OCI-LY1 (cell line): ENCODE measurements at regions not wholly inside any gene's neighbourhood (a gene's known extent, or its start where the extent isn't known, plus 50 kb on each side); places are given as distances from the start of the nearest gene placed in this dataset.

ENCODE experiments used
- H2AFZ ChIP-seq: fragments of 200-600 bp; sonication (generic), shearing (Covaris generic); 2 replicates; pipeline ENCODE4 v1.6.0; 2014; ENCODE audit warnings: antibody characterized with exemption, mild to moderate bottlenecking, low read length
- H3F3A ChIP-seq: fragments of 200-600 bp; sonication (generic), shearing (Covaris generic); 2 replicates; pipeline ENCODE4 v1.6.0; 2014; ENCODE audit warnings: mild to moderate bottlenecking, antibody characterized with exemption, low read length, moderate library complexity; ENCODE audit not compliant: insufficient read depth
- H3K27ac ChIP-seq: fragments of 200-600 bp; sonication (generic); 2 replicates; pipeline ENCODE4 v1.5.1; 2014; ENCODE audit warnings: low read length, mixed run types, mild to moderate bottlenecking, low read depth; ENCODE audit not compliant: poor library complexity, severe bottlenecking
- H3K27me3 ChIP-seq: fragments of 200-600 bp; sonication (generic); 2 replicates; pipeline ENCODE4 v1.6.0; 2014; ENCODE audit warnings: antibody characterized with exemption, mild to moderate bottlenecking, low read length, moderate library complexity; ENCODE audit not compliant: insufficient read depth
- H3K36me3 ChIP-seq: fragments of 200-600 bp; sonication (generic); 2 replicates; pipeline ENCODE4 v1.6.1; 2014; ENCODE audit warnings: mild to moderate bottlenecking, antibody characterized with exemption, low read length, moderate library complexity, mixed read lengths; ENCODE audit not compliant: insufficient read depth
- H3K4me1 ChIP-seq: fragments of 200-600 bp; sonication (generic); 2 replicates; pipeline ENCODE4 v1.5.1; 2014; ENCODE audit warnings: mild to moderate bottlenecking, low read length, moderate library complexity; ENCODE audit not compliant: insufficient read depth, severe bottlenecking
- H3K4me2 ChIP-seq: fragments of 200-600 bp; sonication (generic), shearing (Covaris generic); 2 replicates; pipeline ENCODE4 v1.6.1; 2014; ENCODE audit warnings: low read length
- H3K4me3 ChIP-seq: fragments of 200-600 bp; sonication (generic); 2 replicates; pipeline ENCODE4 v1.5.1; 2014; ENCODE audit warnings: low read length, low read depth, mild to moderate bottlenecking, mixed read lengths; ENCODE audit not compliant: poor library complexity, severe bottlenecking
- H3K79me2 ChIP-seq: fragments of 200-600 bp; shearing (Covaris generic); 2 replicates; pipeline ENCODE4 v1.6.1; 2016; ENCODE audit warnings: mixed run types, low read length, mixed read lengths; ENCODE audit not compliant: insufficient read depth
- H3K9ac ChIP-seq: fragments of 200-600 bp; sonication (generic), shearing (Covaris generic); 2 replicates; pipeline ENCODE4 v1.6.1; 2014; ENCODE audit warnings: mild to moderate bottlenecking, low read length, mixed read lengths
- H3K9me2 ChIP-seq: fragments of 200-600 bp; sonication (generic), shearing (Covaris generic); 2 replicates; pipeline ENCODE4 v1.6.1; 2014; ENCODE audit warnings: low read depth, mild to moderate bottlenecking, low read length, mixed read lengths
- H3K9me3 ChIP-seq: fragments of 200-600 bp; shearing (Covaris generic); 2 replicates; pipeline ENCODE4 v1.6.1; 2014; ENCODE audit warnings: low read length, mixed read lengths
- H4K20me1 ChIP-seq: fragments of 200-600 bp; sonication (generic), shearing (Covaris generic); 2 replicates; pipeline ENCODE4 v1.6.0; 2016; ENCODE audit warnings: mild to moderate bottlenecking, low read length; ENCODE audit not compliant: insufficient read depth
- EZH2 ChIP-seq: fragments of 200-600 bp; sonication (generic), shearing (Covaris generic); IDR thresholded peaks from 2 replicates; pipeline ENCODE4 v1.8.0; 2017; ENCODE audit warnings: borderline replicate concordance, mixed run types, mild to moderate bottlenecking, antibody characterized with exemption, low read length, moderate library complexity, mixed read lengths
- TF ChIP-seq, protein P1 (sequence below): fragments of 200-600 bp; sonication (generic), shearing (Covaris generic); IDR thresholded peaks from 2 replicates; pipeline ENCODE4 v1.5.1; 2017; ENCODE audit warnings: mild to moderate bottlenecking, antibody characterized with exemption, low read length, moderate library complexity, mixed read lengths

GRCh38 chr5:124050120-124050770 lies 538.3 kb downstream of the CSNK1G3 start:
- no peak overlapping the region for H3K9ac ChIP-seq

GRCh38 chr5:124045412-124045811 lies 533.4 kb downstream of the CSNK1G3 start:
- Histone ChIP-seq H3K79me2 (no peaks in the 10 kb centered on the region), H3F3A (no peaks in the 10 kb centered on the region), H4K20me1 (no peaks in the 10 kb centered on the region), H3K27me3 (no peaks in the 10 kb centered on the region), H3K4me2 (no peak overlapping the region), H3K9me3 (peaks cover 3% of the 10 kb centered on the region; the same call in 1 of the 2 replicates), H3K9ac (no peak overlapping the region), H3K27ac (no peak overlapping the region), H2AFZ (peak overlapping the region; percentile 37; the same call in 1 of the 2 replicates), H3K36me3 (no peaks in the 10 kb centered on the region), H3K9me2 (no peaks in the 10 kb centered on the region), H3K4me3 (no peak overlapping the region), H3K4me1 (peaks cover 13% of the 10 kb centered on the region)
- no peak for TF ChIP-seq EZH2
- TF ChIP-seq, protein P1, sequence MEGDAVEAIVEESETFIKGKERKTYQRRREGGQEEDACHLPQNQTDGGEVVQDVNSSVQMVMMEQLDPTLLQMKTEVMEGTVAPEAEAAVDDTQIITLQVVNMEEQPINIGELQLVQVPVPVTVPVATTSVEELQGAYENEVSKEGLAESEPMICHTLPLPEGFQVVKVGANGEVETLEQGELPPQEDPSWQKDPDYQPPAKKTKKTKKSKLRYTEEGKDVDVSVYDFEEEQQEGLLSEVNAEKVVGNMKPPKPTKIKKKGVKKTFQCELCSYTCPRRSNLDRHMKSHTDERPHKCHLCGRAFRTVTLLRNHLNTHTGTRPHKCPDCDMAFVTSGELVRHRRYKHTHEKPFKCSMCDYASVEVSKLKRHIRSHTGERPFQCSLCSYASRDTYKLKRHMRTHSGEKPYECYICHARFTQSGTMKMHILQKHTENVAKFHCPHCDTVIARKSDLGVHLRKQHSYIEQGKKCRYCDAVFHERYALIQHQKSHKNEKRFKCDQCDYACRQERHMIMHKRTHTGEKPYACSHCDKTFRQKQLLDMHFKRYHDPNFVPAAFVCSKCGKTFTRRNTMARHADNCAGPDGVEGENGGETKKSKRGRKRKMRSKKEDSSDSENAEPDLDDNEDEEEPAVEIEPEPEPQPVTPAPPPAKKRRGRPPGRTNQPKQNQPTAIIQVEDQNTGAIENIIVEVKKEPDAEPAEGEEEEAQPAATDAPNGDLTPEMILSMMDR = no peak

More at GRCh38 chr5:124050120-124050770, 538.3 kb downstream of the CSNK1G3 start:
- no peaks in the 10 kb centered on the region for H3F3A ChIP-seq
- peaks cover 22% of the 10 kb centered on the region for H3K4me1 ChIP-seq
- no peak overlapping the region for H3K4me3 ChIP-seq
- H3K9me3 ChIP-seq = peaks cover 2% of the 10 kb centered on the region; the same call in 1 of the 2 replicates
- no peak overlapping the region for H3K4me2 ChIP-seq
- H4K20me1 ChIP-seq = no peaks in the 10 kb centered on the region
- H3K79me2 ChIP-seq = no peaks in the 10 kb centered on the region
- no peaks in the 10 kb centered on the region for H3K9me2 ChIP-seq
- H3K27ac ChIP-seq = no peak overlapping the region
- H2AFZ ChIP-seq = no peak overlapping the region
- no peaks in the 10 kb centered on the region for H3K36me3 ChIP-seq
- TF ChIP-seq, protein P1 = no peak
- no peak for TF ChIP-seq EZH2
- H3K27me3 ChIP-seq = no peaks in the 10 kb centered on the region

- Histone ChIP-seq H3K9me2 (no peaks in the 10 kb centered on the region), H2AFZ (no peak overlapping the region), H3K9ac (no peak overlapping the region), H3K36me3 (no peaks in the 10 kb centered on the region), H3K4me1 (peaks cover 13% of the 10 kb centered on the region), H3K79me2 (no peaks in the 10 kb centered on the region), H3K27ac (no peak overlapping the region), H3F3A (no peaks in the 10 kb centered on the region), H3K4me2 (no peak overlapping the region), H3K4me3 (no peak overlapping the region), H3K27me3 (no peaks in the 10 kb centered on the region), H4K20me1 (no peaks in the 10 kb centered on the region), H3K9me3 (0 out of 2 replicates have a peak, but pooled peaks cover 2% of the 10 kb centered on the region)
- no peak for TF ChIP-seq EZH2
- TF ChIP-seq, protein P1 = no peak
Measured at GRCh38 chr5:124044613-124045012, 532.6 kb downstream of the CSNK1G3 start.
